ENCODE measurements at regions not wholly inside any gene's neighbourhood (a gene's known extent, or its start where the extent isn't known, plus 50 kb on each side); places are given as distances from the start of the nearest gene placed in this dataset.

- 89% methylated on average over 7 of the region's 7 CpGs for WGBS
- no peaks in the 10 kb centered on the region for H3K4me1 ChIP-seq (ENCODE audit: control insufficient read depth in 2 of 2, insufficient read depth in 2 of 2, low read length in 2 of 2)
- H3K36me3 ChIP-seq (ENCODE audit: control insufficient read depth in 2 of 2, insufficient read depth in 2 of 2, low read length in 1 of 2) = no peaks in the 10 kb centered on the region
- H3K27ac ChIP-seq (ENCODE audit: low read depth in 1 of 2, low read length in 1 of 2) = no peak overlapping the region
- no peak overlapping the region for H3K4me3 ChIP-seq (ENCODE audit: low read length in 2 of 2)
- DNase-seq (ENCODE audit: low read depth in 6 of 9, low spot score in 9 of 9) = no peak
- H3K9me3 ChIP-seq (ENCODE audit: control insufficient read depth in 2 of 2, insufficient read depth in 1 of 2, low read length in 1 of 2) = no peaks in the 10 kb centered on the region
- H3K27me3 ChIP-seq (ENCODE audit: control insufficient read depth in 2 of 2, insufficient read depth in 1 of 2, low read length in 1 of 2) = no peaks in the 10 kb centered on the region
Observed at GRCh38 chr12:125688223-125688622, 623.0 kb downstream of the AACS start.

GRCh38 chr12:125688881-125689280, 623.6 kb downstream of the AACS start:
- DNase-seq (ENCODE audit: low read depth in 6 of 9, low spot score in 9 of 9) = no peak
- no peaks in the 10 kb centered on the region for H3K9me3 ChIP-seq (ENCODE audit: control insufficient read depth in 2 of 2, insufficient read depth in 1 of 2, low read length in 1 of 2)
- WGBS = 97% methylated on average over 5 of the region's 5 CpGs
- no peak overlapping the region for H3K4me3 ChIP-seq (ENCODE audit: low read length in 2 of 2)
- H3K27ac ChIP-seq (ENCODE audit: low read depth in 1 of 2, low read length in 1 of 2) = no peak overlapping the region
- H3K36me3 ChIP-seq (ENCODE audit: control insufficient read depth in 2 of 2, insufficient read depth in 2 of 2, low read length in 1 of 2) = no peaks in the 10 kb centered on the region
- no peaks in the 10 kb centered on the region for H3K27me3 ChIP-seq (ENCODE audit: control insufficient read depth in 2 of 2, insufficient read depth in 1 of 2, low read length in 1 of 2)
- no peaks in the 10 kb centered on the region for H3K4me1 ChIP-seq (ENCODE audit: control insufficient read depth in 2 of 2, insufficient read depth in 2 of 2, low read length in 2 of 2)

- H3K9me3 ChIP-seq (ENCODE audit: control insufficient read depth in 2 of 2, insufficient read depth in 1 of 2, low read length in 1 of 2) = no peaks in the 10 kb centered on the region
- DNase-seq (ENCODE audit: low read depth in 6 of 9, low spot score in 9 of 9) = no peak
- H3K27me3 ChIP-seq (ENCODE audit: control insufficient read depth in 2 of 2, insufficient read depth in 1 of 2, low read length in 1 of 2) = no peaks in the 10 kb centered on the region
- 75% methylated on average over 18 of the region's 18 CpGs for WGBS
- H3K36me3 ChIP-seq (ENCODE audit: control insufficient read depth in 2 of 2, insufficient read depth in 2 of 2, low read length in 1 of 2) = no peaks in the 10 kb centered on the region
- no peak overlapping the region for H3K4me3 ChIP-seq (ENCODE audit: low read length in 2 of 2)
- no peaks in the 10 kb centered on the region for H3K4me1 ChIP-seq (ENCODE audit: control insufficient read depth in 2 of 2, insufficient read depth in 2 of 2, low read length in 2 of 2)
- H3K27ac ChIP-seq (ENCODE audit: low read depth in 1 of 2, low read length in 1 of 2) = no peak overlapping the region
Observed at GRCh38 chr12:125689576-125690410, 624.6 kb downstream of the AACS start.

GRCh38 chr12:125690841-125691240, 625.6 kb downstream of the AACS start:
- Histone ChIP-seq H3K9me3 (ENCODE audit: control insufficient read depth in 2 of 2, insufficient read depth in 1 of 2, low read length in 1 of 2) (no peaks in the 10 kb centered on the region), H3K4me1 (ENCODE audit: control insufficient read depth in 2 of 2, insufficient read depth in 2 of 2, low read length in 2 of 2) (no peaks in the 10 kb centered on the region), H3K27me3 (ENCODE audit: control insufficient read depth in 2 of 2, insufficient read depth in 1 of 2, low read length in 1 of 2) (no peaks in the 10 kb centered on the region), H3K4me3 (ENCODE audit: low read length in 2 of 2) (no peak overlapping the region), H3K36me3 (ENCODE audit: control insufficient read depth in 2 of 2, insufficient read depth in 2 of 2, low read length in 1 of 2) (no peaks in the 10 kb centered on the region), H3K27ac (ENCODE audit: low read depth in 1 of 2, low read length in 1 of 2) (no peak overlapping the region)
- DNase-seq (ENCODE audit: low read depth in 6 of 9, low spot score in 9 of 9) = no peak
- 83% methylated on average over 9 of the region's 9 CpGs for WGBS

- Histone ChIP-seq H3K36me3 (ENCODE audit: control insufficient read depth in 2 of 2, insufficient read depth in 2 of 2, low read length in 1 of 2) (no peaks in the 10 kb centered on the region), H3K4me3 (ENCODE audit: low read length in 2 of 2) (no peak overlapping the region), H3K27ac (ENCODE audit: low read depth in 1 of 2, low read length in 1 of 2) (no peak overlapping the region), H3K9me3 (ENCODE audit: control insufficient read depth in 2 of 2, insufficient read depth in 1 of 2, low read length in 1 of 2) (no peaks in the 10 kb centered on the region), H3K4me1 (ENCODE audit: control insufficient read depth in 2 of 2, insufficient read depth in 2 of 2, low read length in 2 of 2) (no peaks in the 10 kb centered on the region), H3K27me3 (ENCODE audit: control insufficient read depth in 2 of 2, insufficient read depth in 1 of 2, low read length in 1 of 2) (no peaks in the 10 kb centered on the region)
- no peak for DNase-seq (ENCODE audit: low read depth in 6 of 9, low spot score in 9 of 9)
- 66% methylated on average over 2 of the region's 2 CpGs for WGBS
Observed at GRCh38 chr12:125696054-125696453, 630.8 kb downstream of the AACS start.

GRCh38 chr12:125704803-125705202, 639.6 kb downstream of the AACS start:
- Histone ChIP-seq H3K36me3 (ENCODE audit: control insufficient read depth in 2 of 2, insufficient read depth in 2 of 2, low read length in 1 of 2) (no peaks in the 10 kb centered on the region), H3K4me3 (ENCODE audit: low read length in 2 of 2) (no peak overlapping the region), H3K27me3 (ENCODE audit: control insufficient read depth in 2 of 2, insufficient read depth in 1 of 2, low read length in 1 of 2) (no peaks in the 10 kb centered on the region), H3K27ac (ENCODE audit: low read depth in 1 of 2, low read length in 1 of 2) (no peak overlapping the region), H3K4me1 (ENCODE audit: control insufficient read depth in 2 of 2, insufficient read depth in 2 of 2, low read length in 2 of 2) (no peaks in the 10 kb centered on the region), H3K9me3 (ENCODE audit: control insufficient read depth in 2 of 2, insufficient read depth in 1 of 2, low read length in 1 of 2) (no peaks in the 10 kb centered on the region)
- WGBS = 95% methylated on average over 3 of the region's 3 CpGs
- DNase-seq (ENCODE audit: low read depth in 6 of 9, low spot score in 9 of 9) = no peak

- no peak overlapping the region for H3K27ac ChIP-seq (ENCODE audit: low read depth in 1 of 2, low read length in 1 of 2)
- peaks cover 1 to 10% of the 10 kb centered on the region in 2 donors for H3K9me3 ChIP-seq (ENCODE audit: control insufficient read depth in 2 of 2, insufficient read depth in 1 of 2, low read length in 1 of 2)
- no peaks in the 10 kb centered on the region for H3K4me1 ChIP-seq (ENCODE audit: control insufficient read depth in 2 of 2, insufficient read depth in 2 of 2, low read length in 2 of 2)
- no peak overlapping the region for H3K4me3 ChIP-seq (ENCODE audit: low read length in 2 of 2)
- WGBS = 85% methylated on average over 10 of the region's 10 CpGs
- no peaks in the 10 kb centered on the region for H3K36me3 ChIP-seq (ENCODE audit: control insufficient read depth in 2 of 2, insufficient read depth in 2 of 2, low read length in 1 of 2)
- DNase-seq (ENCODE audit: low read depth in 6 of 9, low spot score in 9 of 9) = no peak
- no peaks in the 10 kb centered on the region for H3K27me3 ChIP-seq (ENCODE audit: control insufficient read depth in 2 of 2, insufficient read depth in 1 of 2, low read length in 1 of 2)
Observed at GRCh38 chr12:125720961-125721360, 655.7 kb downstream of the AACS start.

- WGBS = 77% methylated on average over 1 of the region's 1 CpG
- Histone ChIP-seq H3K27me3 (ENCODE audit: control insufficient read depth in 2 of 2, insufficient read depth in 1 of 2, low read length in 1 of 2) (no peaks in the 10 kb centered on the region), H3K9me3 (ENCODE audit: control insufficient read depth in 2 of 2, insufficient read depth in 1 of 2, low read length in 1 of 2) (no peaks in the 10 kb centered on the region), H3K36me3 (ENCODE audit: control insufficient read depth in 2 of 2, insufficient read depth in 2 of 2, low read length in 1 of 2) (no peaks in the 10 kb centered on the region), H3K4me3 (ENCODE audit: low read length in 2 of 2) (no peak overlapping the region), H3K27ac (ENCODE audit: low read depth in 1 of 2, low read length in 1 of 2) (no peak overlapping the region), H3K4me1 (ENCODE audit: control insufficient read depth in 2 of 2, insufficient read depth in 2 of 2, low read length in 2 of 2) (no peaks in the 10 kb centered on the region)
- DNase-seq (ENCODE audit: low read depth in 6 of 9, low spot score in 9 of 9) = no peak
Observed at GRCh38 chr12:125734137-125734536, 668.9 kb downstream of the AACS start.

- Histone ChIP-seq H3K27ac (ENCODE audit: low read depth in 1 of 2, low read length in 1 of 2) (no peak overlapping the region), H3K4me1 (ENCODE audit: control insufficient read depth in 2 of 2, insufficient read depth in 2 of 2, low read length in 2 of 2) (no peaks in the 10 kb centered on the region), H3K4me3 (ENCODE audit: low read length in 2 of 2) (no peak overlapping the region), H3K27me3 (ENCODE audit: control insufficient read depth in 2 of 2, insufficient read depth in 1 of 2, low read length in 1 of 2) (no peaks in the 10 kb centered on the region), H3K36me3 (ENCODE audit: control insufficient read depth in 2 of 2, insufficient read depth in 2 of 2, low read length in 1 of 2) (no peaks in the 10 kb centered on the region), H3K9me3 (ENCODE audit: control insufficient read depth in 2 of 2, insufficient read depth in 1 of 2, low read length in 1 of 2) (peaks cover 0 to 3% of the 10 kb centered on the region in 2 donors)
- no peak for DNase-seq (ENCODE audit: low read depth in 6 of 9, low spot score in 9 of 9)
- 98% methylated on average over 1 of the region's 1 CpG for WGBS
Observed at GRCh38 chr12:125738211-125738610, 673.0 kb downstream of the AACS start.
